ENCODE measurements at regions not wholly inside any gene's neighbourhood (a gene's known extent, or its start where the extent isn't known, plus 50 kb on each side); places are given as distances from the start of the nearest gene placed in this dataset.

GRCh38 chr7:378551-379455 lies 88.8 kb downstream of the FOXL3 start:
- H3K9me3 Mint-ChIP-seq = no peaks in the 10 kb centered on the region
- no peak overlapping the region for H3K4me3 Mint-ChIP-seq
- ATAC-seq = peak in 1 of 2 donors; percentile 44
- peaks cover 13 to 15% of the 10 kb centered on the region in 2 donors for H3K4me1 Mint-ChIP-seq (ENCODE audit: low read depth in 2 of 2)
- H3K36me3 Mint-ChIP-seq = peaks cover 3% of the 10 kb centered on the region
- H3K27ac Mint-ChIP-seq = no peak overlapping the region
- H3K27me3 Mint-ChIP-seq = peaks cover 8 to 23% of the 10 kb centered on the region in 2 donors
- DNase-seq (ENCODE audit: low spot score) = no peak

GRCh38 chr7:379456-380138 lies 89.6 kb downstream of the FOXL3 start:
- peaks cover 7% of the 10 kb centered on the region for H3K36me3 Mint-ChIP-seq
- ATAC-seq (no peak), DNase-seq (ENCODE audit: low spot score) (no peak)
- H3K4me1 Mint-ChIP-seq (ENCODE audit: low read depth in 2 of 2) = peaks cover 13 to 15% of the 10 kb centered on the region in 2 donors
- no peak overlapping the region for H3K27ac Mint-ChIP-seq
- peak overlapping the region; percentile 38 for H3K4me3 Mint-ChIP-seq
- no peaks in the 10 kb centered on the region for H3K9me3 Mint-ChIP-seq
- H3K27me3 Mint-ChIP-seq = peaks cover 8 to 26% of the 10 kb centered on the region in 2 donors

- Mint-ChIP-seq H3K4me1 (ENCODE audit: low read depth in 2 of 2) (peaks cover 13 to 15% of the 10 kb centered on the region in 2 donors), H3K9me3 (no peaks in the 10 kb centered on the region), H3K27me3 (peaks cover 8 to 26% of the 10 kb centered on the region in 2 donors), H3K27ac (no peak overlapping the region), H3K4me3 (peak overlapping the region; percentile 38), H3K36me3 (peaks cover 7% of the 10 kb centered on the region)
- DNase-seq (ENCODE audit: low spot score) (no peak), ATAC-seq (no peak)
Observed at GRCh38 chr7:380139-380485, 90.1 kb downstream of the FOXL3 start.

- peak overlapping the region in 1 of 2 donors; percentile 41 for H3K27ac Mint-ChIP-seq
- peaks cover 13 to 15% of the 10 kb centered on the region in 2 donors for H3K4me1 Mint-ChIP-seq (ENCODE audit: low read depth in 2 of 2)
- ATAC-seq (no peak), DNase-seq (ENCODE audit: low spot score) (no peak)
- no peaks in the 10 kb centered on the region for H3K9me3 Mint-ChIP-seq
- no peak overlapping the region for H3K4me3 Mint-ChIP-seq
- peaks cover 7% of the 10 kb centered on the region for H3K36me3 Mint-ChIP-seq
- H3K27me3 Mint-ChIP-seq = peaks cover 8 to 26% of the 10 kb centered on the region in 2 donors
Observed at GRCh38 chr7:380711-381210, 90.8 kb downstream of the FOXL3 start.

GRCh38 chr7:381211-382042 lies 91.5 kb downstream of the FOXL3 start:
- Mint-ChIP-seq H3K36me3 (peaks cover 7% of the 10 kb centered on the region), H3K27me3 (peaks cover 8 to 26% of the 10 kb centered on the region in 2 donors), H3K9me3 (no peaks in the 10 kb centered on the region), H3K4me1 (ENCODE audit: low read depth in 2 of 2) (peaks cover 13 to 15% of the 10 kb centered on the region in 2 donors), H3K4me3 (peak overlapping the region; percentile 27), H3K27ac (peak overlapping the region; percentile 17 to 41)
- no peak for DNase-seq (ENCODE audit: low spot score)
- peak in 1 of 2 donors; percentile 67 for ATAC-seq

- Mint-ChIP-seq H3K27me3 (peaks cover 8 to 26% of the 10 kb centered on the region in 2 donors), H3K4me3 (no peak overlapping the region), H3K27ac (peak overlapping the region; percentile 17 to 41), H3K9me3 (no peaks in the 10 kb centered on the region), H3K36me3 (peaks cover 7% of the 10 kb centered on the region), H3K4me1 (ENCODE audit: low read depth in 2 of 2) (peaks cover 13 to 15% of the 10 kb centered on the region in 2 donors)
- DNase-seq (ENCODE audit: low spot score) (no peak), ATAC-seq (no peak)
Observed at GRCh38 chr7:382043-382400, 92.1 kb downstream of the FOXL3 start.

- peaks cover 7% of the 10 kb centered on the region for H3K36me3 Mint-ChIP-seq
- H3K27me3 Mint-ChIP-seq = peaks cover 4 to 26% of the 10 kb centered on the region in 2 donors
- no peak overlapping the region for H3K4me3 Mint-ChIP-seq
- no peak for ATAC-seq
- H3K27ac Mint-ChIP-seq = no peak overlapping the region
- no peaks in the 10 kb centered on the region for H3K9me3 Mint-ChIP-seq
- DNase-seq (ENCODE audit: low spot score) = no peak
- peaks cover 8 to 9% of the 10 kb centered on the region in 2 donors for H3K4me1 Mint-ChIP-seq (ENCODE audit: low read depth in 2 of 2)
Observed at GRCh38 chr7:386385-386784, 96.4 kb downstream of the FOXL3 start.

GRCh38 chr7:387132-388022 lies 97.4 kb downstream of the FOXL3 start:
- ATAC-seq = no peak
- no peak overlapping the region for H3K27ac Mint-ChIP-seq
- no peaks in the 10 kb centered on the region for H3K4me1 Mint-ChIP-seq (ENCODE audit: low read depth in 2 of 2)
- DNase-seq (ENCODE audit: low spot score) = no peak
- H3K27me3 Mint-ChIP-seq = peaks cover 0 to 18% of the 10 kb centered on the region in 2 donors
- H3K4me3 Mint-ChIP-seq = no peak overlapping the region
- no peaks in the 10 kb centered on the region for H3K9me3 Mint-ChIP-seq
- H3K36me3 Mint-ChIP-seq = peaks cover 7% of the 10 kb centered on the region

GRCh38 chr7:388023-388960 lies 98.3 kb downstream of the FOXL3 start:
- Mint-ChIP-seq H3K27ac (no peak overlapping the region), H3K4me3 (no peak overlapping the region), H3K36me3 (peaks cover 7% of the 10 kb centered on the region), H3K9me3 (no peaks in the 10 kb centered on the region), H3K4me1 (ENCODE audit: low read depth in 2 of 2) (no peaks in the 10 kb centered on the region), H3K27me3 (peaks cover 0 to 9% of the 10 kb centered on the region in 2 donors)
- DNase-seq (ENCODE audit: low spot score) = no peak
- ATAC-seq = peak in 1 of 2 donors; percentile 4

GRCh38 chr7:388961-389701 lies 99.2 kb downstream of the FOXL3 start:
- ATAC-seq = no peak
- H3K27ac Mint-ChIP-seq = no peak overlapping the region
- no peaks in the 10 kb centered on the region for H3K4me1 Mint-ChIP-seq (ENCODE audit: low read depth in 2 of 2)

GRCh38 chr7:389911-390601 lies 100.1 kb downstream of the FOXL3 start:
- DNase-seq (ENCODE audit: low spot score) (no peak), ATAC-seq (peak in 1 of 2 donors; percentile 4)
- H3K9me3 Mint-ChIP-seq = no peaks in the 10 kb centered on the region
- no peak overlapping the region for H3K4me3 Mint-ChIP-seq
- H3K36me3 Mint-ChIP-seq = no peaks in the 10 kb centered on the region
- H3K27me3 Mint-ChIP-seq = no peaks in the 10 kb centered on the region
- no peaks in the 10 kb centered on the region for H3K4me1 Mint-ChIP-seq (ENCODE audit: low read depth in 2 of 2)
- no peak overlapping the region for H3K27ac Mint-ChIP-seq

More at GRCh38 chr7:388961-389701, 99.2 kb downstream of the FOXL3 start:
- no peak overlapping the region for H3K4me3 Mint-ChIP-seq
- H3K36me3 Mint-ChIP-seq = peaks cover under 1% of the 10 kb centered on the region
- peaks cover 0 to under 1% of the 10 kb centered on the region in 2 donors for H3K27me3 Mint-ChIP-seq
- no peaks in the 10 kb centered on the region for H3K9me3 Mint-ChIP-seq
- no peak for DNase-seq (ENCODE audit: low spot score)

Data from natural killer cell treated with Interleukin-12 subunit alpha and Interleukin-12 subunit beta and Interleukin-15 and Interleukin-18, amount 100 ng/mL, for 72 hours (primary cell).